NCI-H524 treated with DMSO at 0.1 percent for 48 hours (cell line): ENCODE measurements at regions not wholly inside any gene's neighbourhood (a gene's known extent, or its start where the extent isn't known, plus 50 kb on each side); places are given as distances from the start of the nearest gene placed in this dataset.

Source experiments
- DNase-seq: peaks from one replicate; lab custom pipeline; 2025; lab: John Stamatoyannopoulos, UW

DNA sequence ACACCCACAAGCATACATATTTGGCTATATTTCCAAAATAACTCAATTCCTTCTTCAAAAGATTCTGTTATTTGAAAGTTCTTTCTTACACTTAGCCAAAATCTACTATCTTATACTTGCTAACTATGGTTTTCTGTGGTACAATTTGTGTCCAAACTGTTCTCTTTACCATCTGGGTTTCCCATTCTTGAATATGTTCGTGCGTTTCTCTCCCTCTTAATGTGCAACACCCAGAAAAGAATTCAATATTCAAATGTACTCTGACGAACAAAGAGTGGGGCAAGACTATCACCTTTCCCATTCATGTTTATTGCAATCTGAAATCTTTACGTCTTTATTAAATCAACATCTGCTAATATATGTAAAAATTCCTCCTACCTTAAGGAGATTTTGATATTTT is 912.7 kb downstream of the FAT4 start:
- DNase-seq, result no peak

DNA sequence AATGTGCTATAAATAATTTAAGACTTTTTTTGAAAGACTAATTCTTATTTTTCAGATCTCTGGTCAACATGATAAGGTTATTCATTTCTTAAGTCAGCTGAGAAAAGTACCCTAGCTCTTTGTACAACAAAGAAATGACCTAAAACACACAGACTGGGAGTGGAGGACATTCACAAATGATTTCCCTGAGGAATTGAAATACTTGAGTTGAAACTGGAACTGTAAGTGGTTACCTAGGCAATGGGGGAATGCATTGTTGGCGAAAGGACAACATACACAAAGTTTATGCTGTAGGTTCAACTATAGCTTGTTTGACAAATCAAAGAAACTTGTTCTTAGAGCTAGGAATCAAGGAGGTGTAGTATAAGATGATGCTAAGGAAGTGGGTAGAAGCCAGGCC is 915.5 kb downstream of the FAT4 start:
- DNase-seq, result no peak

DNA sequence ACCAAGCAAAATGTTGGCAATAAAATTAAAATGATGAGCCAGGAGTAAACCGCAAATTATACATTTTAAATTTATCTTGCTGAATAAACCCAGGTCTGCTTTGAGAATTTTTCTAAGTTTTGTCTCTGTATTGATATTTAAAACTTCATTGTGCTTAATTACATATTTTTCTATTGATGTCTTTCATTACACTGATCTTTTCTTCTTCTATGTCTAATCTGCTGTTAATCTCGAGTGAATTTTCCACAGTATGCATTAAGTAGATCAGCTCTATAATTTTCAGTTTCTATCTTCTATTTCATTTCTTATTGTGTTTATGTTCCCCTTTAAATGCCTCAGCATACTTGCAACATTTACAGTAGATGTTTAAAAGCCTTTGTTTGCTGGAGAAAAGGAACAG is 918.7 kb downstream of the FAT4 start:
- no peak for DNase-seq

- no peak for DNase-seq
Measured at GRCh38 chr4:126238013-126238412, 923.3 kb downstream of the FAT4 start.

GRCh38 chr4:126241634-126242033 is 926.9 kb downstream of the FAT4 start:
- DNase-seq, result no peak

- no peak for DNase-seq
Measured at GRCh38 chr4:126242679-126243390, 928.1 kb downstream of the FAT4 start.

- DNase-seq, result no peak
Measured at GRCh38 chr4:126247409-126247808, 932.7 kb downstream of the FAT4 start.

- no peak for DNase-seq
Measured at GRCh38 chr4:126250006-126250405, 935.3 kb downstream of the FAT4 start.

- no peak for DNase-seq
Measured at GRCh38 chr4:126251169-126251568, 936.4 kb downstream of the FAT4 start.

DNA sequence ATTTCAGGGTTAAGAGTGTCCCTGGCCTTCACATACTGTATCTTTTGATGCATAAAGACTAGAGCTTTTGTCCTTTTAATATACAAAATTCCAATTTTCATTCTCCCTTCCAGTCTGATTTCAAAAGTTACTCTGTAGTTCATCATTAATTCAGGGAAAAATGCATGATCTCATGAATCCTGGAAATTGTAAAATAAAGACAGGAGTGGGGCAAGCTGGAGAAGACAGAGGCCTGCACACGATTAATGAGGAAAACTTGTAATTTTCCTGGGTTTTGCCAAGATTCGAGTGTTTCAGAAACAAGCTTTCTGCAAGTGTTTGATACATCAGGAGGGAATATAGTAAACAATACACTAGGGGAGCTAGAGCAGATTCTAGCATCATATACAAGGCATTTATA is 947.9 kb downstream of the FAT4 start:
- no peak for DNase-seq

DNA sequence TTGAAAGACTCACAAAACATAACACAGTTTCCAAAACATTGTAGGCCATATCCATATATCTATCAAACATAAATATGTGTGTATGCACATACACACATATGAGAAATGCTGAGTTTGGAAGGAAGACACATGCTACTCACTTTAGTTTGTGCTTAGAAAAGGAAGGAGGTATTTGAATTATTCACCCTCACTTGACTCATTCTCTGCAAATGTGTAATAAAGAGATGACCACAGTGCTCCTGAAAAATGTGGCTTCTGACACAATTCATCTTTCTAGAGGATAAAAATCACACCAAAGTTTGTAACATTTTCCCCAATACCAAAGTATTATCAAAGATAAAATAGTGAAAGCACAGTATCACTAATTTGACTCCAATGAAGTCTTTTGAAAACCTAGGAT is 950.1 kb downstream of the FAT4 start:
- no peak for DNase-seq

DNA sequence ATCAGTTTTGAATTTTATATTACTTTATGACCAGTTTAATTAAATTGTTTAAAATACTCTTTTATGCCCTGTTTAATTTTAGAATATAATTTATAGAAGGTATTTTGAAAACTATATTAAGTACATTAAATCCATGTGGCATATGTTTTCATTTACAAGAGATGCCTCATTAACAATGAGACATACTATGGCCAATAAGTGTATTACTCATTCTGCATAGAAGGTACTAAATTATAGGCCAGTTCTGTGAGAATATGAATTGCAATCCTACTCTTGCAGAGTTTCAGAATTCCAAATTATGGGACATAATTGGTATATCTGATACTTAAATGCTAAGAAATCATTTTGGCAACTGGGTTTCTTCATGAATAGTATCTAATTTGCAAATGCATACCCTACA is 951.1 kb downstream of the FAT4 start:
- no peak for DNase-seq

DNA sequence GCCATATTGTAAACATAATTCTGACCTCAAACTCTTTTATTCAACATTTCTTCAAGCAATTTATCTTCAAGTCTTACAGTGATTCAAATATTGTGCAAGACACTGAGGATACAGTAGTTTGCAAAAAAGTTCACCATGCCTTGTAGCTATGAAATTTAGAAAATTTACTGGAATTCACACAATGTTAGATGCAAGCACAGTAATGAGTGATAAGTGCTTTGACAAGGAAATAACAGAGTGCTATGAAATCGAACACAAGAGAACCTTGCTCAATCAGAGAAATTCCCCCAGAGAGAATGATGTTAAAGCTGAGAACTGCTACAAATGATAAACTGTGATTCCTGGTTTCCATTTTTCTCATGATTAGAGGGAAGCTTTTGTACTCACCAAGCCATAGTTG is 952.9 kb downstream of the FAT4 start:
- no peak for DNase-seq

DNA sequence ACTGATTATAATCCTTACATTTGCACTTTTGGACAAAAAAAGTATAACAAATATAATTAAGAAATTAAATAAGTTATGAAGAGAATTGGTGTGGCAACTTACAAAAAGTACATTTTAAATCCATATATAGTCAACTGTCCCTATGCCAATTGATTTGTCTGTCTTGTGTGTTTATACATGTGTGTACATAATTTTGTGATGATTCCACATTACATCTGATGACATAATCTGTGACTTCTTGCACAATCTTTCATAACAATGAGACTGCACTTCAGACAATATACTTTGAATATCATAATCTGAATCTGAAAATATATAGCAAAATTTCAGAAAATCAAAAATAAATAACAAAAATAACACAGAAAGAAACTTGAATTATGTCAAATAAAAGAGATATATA is 953.4 kb downstream of the FAT4 start:
- DNase-seq, result no peak

DNA sequence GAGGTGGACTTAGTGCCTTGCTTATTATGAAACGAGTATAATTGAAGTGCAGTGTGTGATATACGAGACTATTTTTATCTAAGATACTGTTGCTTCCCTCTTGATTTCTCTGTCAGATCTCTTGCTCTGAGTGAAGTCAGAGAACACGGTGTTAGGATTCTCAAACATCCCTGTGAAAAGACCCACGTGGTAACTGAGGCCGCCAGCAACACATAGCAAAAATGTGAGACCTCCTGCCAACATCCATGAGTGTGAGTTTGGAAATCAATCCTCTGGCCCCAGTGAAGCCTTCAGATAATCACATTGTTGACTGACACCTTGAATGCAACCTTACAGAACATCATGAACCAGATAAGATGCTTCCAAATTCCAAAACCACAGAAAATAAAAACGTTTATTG is 954.4 kb downstream of the FAT4 start:
- DNase-seq, result no peak

DNA sequence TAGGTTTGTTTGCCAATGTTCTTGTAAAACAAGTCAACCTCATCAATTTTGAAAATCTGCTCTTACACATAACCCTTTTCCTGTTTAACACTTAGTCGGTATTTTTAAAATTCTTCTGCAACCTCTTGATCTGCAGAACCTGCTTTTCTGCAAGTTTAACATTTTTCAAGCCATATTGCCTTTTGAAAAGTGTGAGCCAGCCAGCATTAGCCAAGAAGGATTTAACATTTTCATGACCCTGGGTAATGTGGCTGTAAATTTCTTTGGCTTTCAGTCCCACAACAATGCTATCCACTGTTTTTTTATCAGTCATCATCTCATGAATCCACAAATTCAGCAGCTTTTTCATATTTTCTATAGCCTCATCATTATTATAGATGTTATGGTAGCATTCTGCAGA is 956.5 kb downstream of the FAT4 start:
- DNase-seq, result no peak

GRCh38 chr4:126273746-126274145 is 959.0 kb downstream of the FAT4 start:
- no peak for DNase-seq

- DNase-seq, result no peak
Measured at GRCh38 chr4:126291886-126292285, 977.1 kb downstream of the FAT4 start.

DNA sequence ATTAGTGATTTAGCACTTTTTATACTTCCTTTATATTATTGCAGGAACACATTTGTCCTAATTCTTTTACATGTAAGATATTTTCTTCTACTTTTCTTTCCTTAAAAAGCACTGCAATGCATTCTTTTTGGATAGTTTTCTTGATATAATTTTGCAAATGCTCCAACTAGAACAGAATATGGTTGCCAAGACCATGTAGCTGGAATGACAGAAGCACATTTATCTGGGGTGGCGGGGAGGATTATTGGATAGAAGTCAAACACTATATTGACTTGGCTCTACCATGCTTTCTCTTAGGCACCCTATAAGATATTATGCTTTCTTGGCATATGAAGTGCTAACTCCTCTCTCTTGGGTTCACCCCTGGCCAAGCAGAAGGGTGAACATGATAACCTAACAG is 983.5 kb downstream of the FAT4 start:
- DNase-seq, result no peak

GRCh38 chr4:126306152-126306869 is 991.6 kb downstream of the FAT4 start:
- DNase-seq, result no peak

DNA sequence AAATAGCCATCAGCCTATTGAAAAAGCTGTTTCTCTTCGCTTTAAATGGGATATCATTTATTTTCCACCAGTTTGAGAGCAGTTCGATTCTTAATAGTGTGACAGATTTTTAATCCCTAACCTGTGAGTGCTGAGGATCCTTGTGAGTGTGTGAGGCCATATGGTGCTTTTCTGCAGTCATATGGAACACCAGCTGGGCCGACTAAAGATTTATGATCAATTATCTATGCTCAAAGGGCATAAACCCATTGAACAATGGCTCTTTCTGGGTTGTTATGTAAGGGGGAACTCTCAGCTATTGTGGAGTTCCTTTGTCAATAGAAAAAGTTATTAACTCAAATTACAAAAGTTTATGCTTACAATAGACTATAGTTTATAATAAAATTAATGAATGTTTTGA is 1003.6 kb downstream of the FAT4 start:
- peak; percentile 68 for DNase-seq

- no peak for DNase-seq
Measured at GRCh38 chr4:126328914-126329313, 1014.2 kb downstream of the FAT4 start.

- peak; percentile 38 for DNase-seq
Measured at GRCh38 chr4:126338548-126338947, 1023.8 kb downstream of the FAT4 start.

GRCh38 chr4:126341927-126342326 is 1027.2 kb downstream of the FAT4 start:
- DNase-seq, result no peak
